Sigmoid colon (tissue), 4 donors: ENCODE measurements at regions not wholly inside any gene's neighbourhood (a gene's known extent, or its start where the extent isn't known, plus 50 kb on each side); places are given as distances from the start of the nearest gene placed in this dataset.

Source experiments
- POLR2A ChIP-seq, 2 donors: fragments of 450-650 bp; IDR thresholded peaks; one replicate each; pipeline ENCODE4 v1.6.1; 2016; ENCODE audit warnings: antibody characterized with exemption in 2 of 2, mild to moderate bottlenecking in 2 of 2, moderate library complexity in 2 of 2
- POLR2AphosphoS5 ChIP-seq, 4 donors: sonication (generic); formaldehyde crosslinking; IDR thresholded peaks; one replicate each; pipeline ENCODE4 v1.6.1; 2017; ENCODE audit warnings: antibody characterized with exemption in 4 of 4
- TF ChIP-seq, protein P1 (sequence below), 4 experiments: fragments of 450-650 bp in 3 of 4; fragments of 200-600 bp in 1 of 4; IDR thresholded peaks; one replicate each; pipeline ENCODE4 v1.5.1; 2016 to 2019; ENCODE audit warnings: antibody characterized with exemption in 4 of 4, mild to moderate bottlenecking in 3 of 4, moderate library complexity in 2 of 4

GRCh38 chr6:33877982-33878535 lies 74.3 kb upstream of the MLN start:
- TF ChIP-seq, protein P1, sequence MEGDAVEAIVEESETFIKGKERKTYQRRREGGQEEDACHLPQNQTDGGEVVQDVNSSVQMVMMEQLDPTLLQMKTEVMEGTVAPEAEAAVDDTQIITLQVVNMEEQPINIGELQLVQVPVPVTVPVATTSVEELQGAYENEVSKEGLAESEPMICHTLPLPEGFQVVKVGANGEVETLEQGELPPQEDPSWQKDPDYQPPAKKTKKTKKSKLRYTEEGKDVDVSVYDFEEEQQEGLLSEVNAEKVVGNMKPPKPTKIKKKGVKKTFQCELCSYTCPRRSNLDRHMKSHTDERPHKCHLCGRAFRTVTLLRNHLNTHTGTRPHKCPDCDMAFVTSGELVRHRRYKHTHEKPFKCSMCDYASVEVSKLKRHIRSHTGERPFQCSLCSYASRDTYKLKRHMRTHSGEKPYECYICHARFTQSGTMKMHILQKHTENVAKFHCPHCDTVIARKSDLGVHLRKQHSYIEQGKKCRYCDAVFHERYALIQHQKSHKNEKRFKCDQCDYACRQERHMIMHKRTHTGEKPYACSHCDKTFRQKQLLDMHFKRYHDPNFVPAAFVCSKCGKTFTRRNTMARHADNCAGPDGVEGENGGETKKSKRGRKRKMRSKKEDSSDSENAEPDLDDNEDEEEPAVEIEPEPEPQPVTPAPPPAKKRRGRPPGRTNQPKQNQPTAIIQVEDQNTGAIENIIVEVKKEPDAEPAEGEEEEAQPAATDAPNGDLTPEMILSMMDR (IDR thresholded peaks at IDR 0.05): no peak
- no peak for TF ChIP-seq POLR2A (IDR thresholded peaks at IDR 0.05)
- no peak for TF ChIP-seq POLR2AphosphoS5 (IDR thresholded peaks at IDR 0.05)
